ENCODE measurements at regions not wholly inside any gene's neighbourhood (a gene's known extent, or its start where the extent isn't known, plus 50 kb on each side); places are given as distances from the start of the nearest gene placed in this dataset.

- no peaks in the 10 kb centered on the region for H3K79me1 ChIP-seq (ENCODE audit: low read depth, low read length)
- H4K5ac ChIP-seq (ENCODE audit: insufficient read length, low read depth, low read length) = no peak overlapping the region
- no peak overlapping the region for H4K8ac ChIP-seq (ENCODE audit: extremely low read depth, insufficient read depth, low read length)
- ChIA-PET CTCF (ENCODE audit: partially characterized antibody) (interaction anchor here (1.4 to 5.4 kb wide), 3 partner anchors 10 to 51 kb away, joined by 4 to 21 read pairs (median 21); no protein-coding TSS in a partner anchor), POLR2A (ENCODE audit: partially characterized antibody) (no interaction called here)
- no peak overlapping the region for H2BK5ac ChIP-seq (ENCODE audit: low read depth, low read length)
- H3K9me3 ChIP-seq (ENCODE audit: insufficient read depth in 2 of 2, low read depth in 1 of 2, low read length in 1 of 2) = no peaks in the 10 kb centered on the region
- no peak overlapping the region for H3K18ac ChIP-seq (ENCODE audit: extremely low read depth, low read length)
- no peak overlapping the region for H3K14ac ChIP-seq (ENCODE audit: insufficient read length)
- no peak overlapping the region for H3K9ac ChIP-seq (replicated peaks in 1 of 4; ENCODE audit: extremely low read depth in 1 of 4, low read depth in 3 of 4, low read length in 3 of 4)
- H3K79me2 ChIP-seq (ENCODE audit: control insufficient read depth in 1 of 2, insufficient read depth in 2 of 2, low read length in 2 of 2) = no peaks in the 10 kb centered on the region
- no peak overlapping the region for H3K56ac ChIP-seq (replicated peaks; ENCODE audit: insufficient read length, low read depth, low read length)
- H3K23me2 ChIP-seq (ENCODE audit: low read depth, low read length) = no peaks in the 10 kb centered on the region
- no peak for DNase-seq (ENCODE audit: low read depth in 1 of 2, low spot score in 2 of 2)
- H2BK12ac ChIP-seq (ENCODE audit: low read depth, low read length) = peak overlapping the region; percentile 18; the same call in 1 of the 2 replicates
- no peak overlapping the region for H2AK5ac ChIP-seq (ENCODE audit: low read depth, low read length)
- peak overlapping the region; percentile 13; the same call in 1 of the 2 replicates for H2AFZ ChIP-seq (ENCODE audit: low read length)
- no peak overlapping the region for H3K23ac ChIP-seq (ENCODE audit: insufficient read length)
- no peaks in the 10 kb centered on the region for H3K4me1 ChIP-seq (replicated peaks in 1 of 4; ENCODE audit: control insufficient read depth in 3 of 4, insufficient read depth in 4 of 4, low read length in 3 of 4)
- no peak overlapping the region for H3K4me3 ChIP-seq (ENCODE audit: extremely low read depth in 1 of 4, insufficient read depth in 2 of 4, low read depth in 3 of 4, low read length in 4 of 4)
- 90% methylated on average over 8 of the region's 8 CpGs; no CpG with 5 or more reads in 1 of the 2 experiments for WGBS, 2 experiments (ENCODE audit: extremely low coverage in 1 of 2, insufficient coverage in 1 of 2, insufficient read length in 1 of 2, insufficient replicate concordance in 2 of 2, low coverage in 1 of 2, low lambda C conversion rate in 2 of 2, missing lambda C conversion rate in 1 of 2)
- no peak for FAIRE-seq
- H3K27ac ChIP-seq (ENCODE audit: low read depth, low read length) = no peak overlapping the region
- H3K27me3 ChIP-seq (replicated peaks in 1 of 4; ENCODE audit: control insufficient read depth in 3 of 4, extremely low read depth in 1 of 4, insufficient read depth in 3 of 4, low read length in 3 of 4) = no peaks in the 10 kb centered on the region
- H2BK120ac ChIP-seq (replicated peaks; ENCODE audit: low read depth, low read length) = no peak overlapping the region
- no peaks in the 10 kb centered on the region for H4K20me1 ChIP-seq (replicated peaks in 1 of 2; ENCODE audit: control insufficient read depth in 1 of 2, insufficient read depth in 2 of 2, low read length in 2 of 2)
- no peak overlapping the region for H2BK20ac ChIP-seq (ENCODE audit: low read length)
- H3K36me3 ChIP-seq (ENCODE audit: control insufficient read depth in 2 of 4, insufficient read depth in 4 of 4, low read length in 3 of 4) = no peaks in the 10 kb centered on the region
- H4K91ac ChIP-seq (replicated peaks; ENCODE audit: insufficient read length, low read length) = no peak overlapping the region
- H3K4me2 ChIP-seq (ENCODE audit: insufficient read depth in 1 of 2, low read depth in 2 of 2, low read length in 2 of 2) = no peak overlapping the region
- H2BK15ac ChIP-seq (ENCODE audit: low read length) = no peak overlapping the region
- H3K4ac ChIP-seq (replicated peaks; ENCODE audit: insufficient read length, low read depth, low read length) = no peak overlapping the region
- TF ChIP-seq MAFK (IDR thresholded peaks at IDR 0.05; ENCODE audit: low read depth, low read length) (no peak), RBBP5 (IDR thresholded peaks at IDR 0.05; ENCODE audit: borderline replicate concordance, low read depth, low read length) (no peak), ATF3 (IDR thresholded peaks at IDR 0.05; ENCODE audit: insufficient read depth, low read depth, low read length) (no peak), EZH2 (IDR thresholded peaks at IDR 0.05; ENCODE audit: low read depth, low read length, severe bottlenecking) (no peak), RFX5 (IDR thresholded peaks at IDR 0.05; ENCODE audit: borderline replicate concordance, low read depth, low read length) (no peak), USF2 (IDR thresholded peaks at IDR 0.05; ENCODE audit: low read length) (no peak), TAF7 (optimal IDR thresholded peaks at IDR 0.05; ENCODE audit: borderline replicate concordance, low read depth, low read length) (no peak), RAD21 (IDR thresholded peaks at IDR 0.05 in 1 of 2, conservative IDR thresholded peaks at IDR 0.05 in 1 of 2; ENCODE audit: low read depth in 2 of 2, low read length in 2 of 2) (no peak), GTF2F1 (IDR thresholded peaks at IDR 0.05; ENCODE audit: borderline replicate concordance, low read depth, low read length) (no peak), KDM4A (IDR thresholded peaks at IDR 0.05; ENCODE audit: low read depth, low read length, severe bottlenecking) (no peak)
Observed at GRCh38 chr6:148611213-148611612, 135.6 kb upstream of the UST start.

Measured in H1 (cell line).